Esophagus muscularis mucosa (tissue), 4 donors: ENCODE measurements at regions not wholly inside any gene's neighbourhood (a gene's known extent, or its start where the extent isn't known, plus 50 kb on each side); places are given as distances from the start of the nearest gene placed in this dataset.

ENCODE experiments used
- DNase-seq: peaks from one replicate; pipeline ENCODE4 v3.0.0-alpha.2; 2017; ENCODE audit errors: extremely low spot score
- H3K27ac ChIP-seq, 4 donors: fragments of 200-600 bp; sonication (generic); replicated peaks in 1 of 4; 1 replicate in 3 of 4; 2 replicates in 1 of 4; pipeline ENCODE4 v1.5.1; 2016 to 2019; ENCODE audit warnings: mild to moderate bottlenecking in 1 of 4
- H3K27me3 ChIP-seq, 4 donors: fragments of 200-600 bp; sonication (generic); one replicate each; pipeline versions ENCODE4 v1.5.1 to v1.6.0; 2016 to 2019
- H3K36me3 ChIP-seq, 4 donors: fragments of 200-600 bp; sonication (generic); one replicate each; pipeline ENCODE4 v1.5.1; 2016 to 2019
- H3K4me1 ChIP-seq, 4 donors: fragments of 200-600 bp; sonication (generic); one replicate each; pipeline ENCODE4 v1.5.1; 2016 to 2019
- H3K4me3 ChIP-seq, 4 donors: fragments of 200-600 bp; sonication (generic); 1 replicate in 2 of 4; 2 replicates in 2 of 4; pipeline ENCODE4 v1.5.1; 2016 to 2019; ENCODE audit warnings: mild to moderate bottlenecking in 4 of 4, moderate library complexity in 1 of 4
- H3K9me3 ChIP-seq, 4 donors: fragments of 200-600 bp; sonication (generic); 1 replicate in 3 of 4; 2 replicates in 1 of 4; pipeline ENCODE4 v1.5.1; 2016 to 2019
- EP300 ChIP-seq: sonication (generic); formaldehyde crosslinking; IDR thresholded peaks from one replicate; pipeline ENCODE4 v1.6.1; 2017; ENCODE audit warnings: antibody characterized with exemption
- POLR2A ChIP-seq: fragments of 450-650 bp; IDR thresholded peaks from one replicate; pipeline ENCODE4 v1.6.1; 2017; ENCODE audit warnings: antibody characterized with exemption, moderate library complexity, mild to moderate bottlenecking, low read depth
- POLR2AphosphoS5 ChIP-seq, 2 donors: sonication (generic); formaldehyde crosslinking; IDR thresholded peaks; one replicate each; pipeline ENCODE4 v1.6.1; 2017; ENCODE audit warnings: antibody characterized with exemption in 2 of 2
- WGBS: methylation state at CpG from one replicate; pipeline ENCODE4 v1.1.5; 2018; 5-methylcytosine and 5-hydroxymethylcytosine counted together
- intact Hi-C: fragments of 100-400 bp; cut with DNase I; formaldehyde crosslinking; loops from one replicate; pipeline ENCODE4 v1.15.1; 2023
- TF ChIP-seq, protein P1 (sequence below), 3 experiments: fragments of 200-600 bp in 2 of 3; fragments of 450-650 bp in 1 of 3; sonication (generic) in 2 of 3; IDR thresholded peaks; one replicate each; pipeline ENCODE4 v1.5.1; 2017 to 2019; ENCODE audit warnings: antibody characterized with exemption in 3 of 3, mild to moderate bottlenecking in 2 of 3, moderate library complexity in 1 of 3

DNA sequence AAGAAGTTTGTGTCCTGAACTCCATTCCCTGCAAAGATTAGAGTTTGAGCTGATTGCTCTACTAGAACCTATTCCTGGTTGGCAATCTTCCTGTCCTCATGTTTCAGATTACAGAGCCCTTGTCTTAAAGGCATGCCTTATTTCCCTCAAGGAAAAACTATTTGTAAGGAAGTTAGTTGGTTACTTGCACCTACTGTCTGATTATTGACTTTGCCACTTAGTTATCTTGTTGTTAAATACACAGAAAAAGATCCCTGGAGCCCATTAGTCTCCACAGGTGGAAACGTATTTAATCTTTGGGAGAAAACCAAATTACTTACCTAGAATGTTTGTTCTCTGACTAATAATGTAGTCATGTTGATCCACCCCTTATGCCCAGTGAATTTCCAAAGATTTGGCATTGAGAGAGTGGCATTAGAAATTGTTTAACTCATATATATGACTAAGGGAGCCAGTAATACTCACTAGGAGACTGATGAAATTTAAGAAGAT lies 132.3 kb upstream of the ELL2 start:
- WGBS: 67% methylated on average over 1 of the region's 1 CpG
- Histone ChIP-seq H3K9me3 (no peaks in the 10 kb centered on the region), H3K36me3 (no peaks in the 10 kb centered on the region), H3K27ac (no peak overlapping the region), H3K4me1 (peaks cover 6 to 20% (median 16%) of the 10 kb centered on the region in 4 donors), H3K4me3 (no peak overlapping the region), H3K27me3 (no peaks in the 10 kb centered on the region)
- DNase-seq: no peak
- intact Hi-C loops: no loop called here
- TF ChIP-seq POLR2AphosphoS5 (IDR thresholded peaks at IDR 0.05) (no peak), EP300 (no peak), POLR2A (no peak)
- TF ChIP-seq, protein P1, sequence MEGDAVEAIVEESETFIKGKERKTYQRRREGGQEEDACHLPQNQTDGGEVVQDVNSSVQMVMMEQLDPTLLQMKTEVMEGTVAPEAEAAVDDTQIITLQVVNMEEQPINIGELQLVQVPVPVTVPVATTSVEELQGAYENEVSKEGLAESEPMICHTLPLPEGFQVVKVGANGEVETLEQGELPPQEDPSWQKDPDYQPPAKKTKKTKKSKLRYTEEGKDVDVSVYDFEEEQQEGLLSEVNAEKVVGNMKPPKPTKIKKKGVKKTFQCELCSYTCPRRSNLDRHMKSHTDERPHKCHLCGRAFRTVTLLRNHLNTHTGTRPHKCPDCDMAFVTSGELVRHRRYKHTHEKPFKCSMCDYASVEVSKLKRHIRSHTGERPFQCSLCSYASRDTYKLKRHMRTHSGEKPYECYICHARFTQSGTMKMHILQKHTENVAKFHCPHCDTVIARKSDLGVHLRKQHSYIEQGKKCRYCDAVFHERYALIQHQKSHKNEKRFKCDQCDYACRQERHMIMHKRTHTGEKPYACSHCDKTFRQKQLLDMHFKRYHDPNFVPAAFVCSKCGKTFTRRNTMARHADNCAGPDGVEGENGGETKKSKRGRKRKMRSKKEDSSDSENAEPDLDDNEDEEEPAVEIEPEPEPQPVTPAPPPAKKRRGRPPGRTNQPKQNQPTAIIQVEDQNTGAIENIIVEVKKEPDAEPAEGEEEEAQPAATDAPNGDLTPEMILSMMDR (IDR thresholded peaks at IDR 0.05): no peak

DNA sequence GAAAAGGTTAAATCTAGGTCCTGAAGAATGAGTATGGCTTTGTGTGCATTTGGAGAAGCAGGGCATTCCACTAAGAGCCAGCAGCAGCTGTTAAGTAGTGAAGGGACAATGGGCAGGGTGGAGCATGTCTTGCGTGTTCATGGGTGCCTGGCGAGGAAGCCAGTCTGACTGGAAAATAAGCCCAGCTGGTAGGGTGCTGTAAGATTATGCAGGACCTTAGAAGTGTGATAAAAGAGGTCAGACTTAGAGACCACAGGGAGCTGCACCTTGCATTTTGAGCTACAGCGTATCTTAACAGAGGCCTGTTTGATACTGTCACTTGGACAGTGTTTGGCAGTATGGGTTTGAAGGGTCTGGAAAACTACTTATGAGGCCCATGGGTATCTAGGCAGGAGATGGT lies 131.7 kb upstream of the ELL2 start:
- WGBS: 97% methylated on average over 3 of the region's 3 CpGs
- H3K9me3 ChIP-seq: no peaks in the 10 kb centered on the region

DNA sequence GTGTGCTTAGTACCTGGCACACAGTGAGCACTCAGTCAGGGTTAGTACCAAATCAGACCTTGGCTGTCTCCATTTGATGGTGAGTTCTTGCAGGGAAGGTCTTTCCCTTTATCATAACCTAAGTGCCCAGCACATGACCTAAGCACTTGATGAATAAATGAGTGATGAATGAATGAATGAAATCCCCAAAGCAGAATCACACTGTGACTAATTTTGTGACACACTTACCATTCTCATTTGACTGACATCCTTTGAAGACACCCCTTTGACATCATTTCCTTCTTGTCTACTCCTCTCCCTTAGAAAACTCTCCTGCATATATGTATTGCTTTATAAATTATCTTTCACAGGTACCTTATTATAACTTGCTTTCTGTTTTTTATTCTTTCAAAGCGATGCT lies 130.2 kb upstream of the ELL2 start:
- H3K4me3 ChIP-seq: no peak overlapping the region
- 98% methylated on average over 1 of the region's 1 CpG for WGBS
- intact Hi-C loops: no loop called here

More for the DNA sequence above, 131.7 kb upstream of the ELL2 start:
- Histone ChIP-seq H3K4me3 (no peak overlapping the region), H3K36me3 (no peaks in the 10 kb centered on the region), H3K4me1 (peaks cover 6 to 26% (median 19%) of the 10 kb centered on the region in 4 donors), H3K27ac (no peak overlapping the region), H3K27me3 (no peaks in the 10 kb centered on the region)
- intact Hi-C loops: no loop called here
- TF ChIP-seq, protein P1 (IDR thresholded peaks at IDR 0.05): no peak
- TF ChIP-seq POLR2A: no peak
- no peak for TF ChIP-seq EP300
- TF ChIP-seq POLR2AphosphoS5 (IDR thresholded peaks at IDR 0.05): no peak
- no peak for DNase-seq

DNA sequence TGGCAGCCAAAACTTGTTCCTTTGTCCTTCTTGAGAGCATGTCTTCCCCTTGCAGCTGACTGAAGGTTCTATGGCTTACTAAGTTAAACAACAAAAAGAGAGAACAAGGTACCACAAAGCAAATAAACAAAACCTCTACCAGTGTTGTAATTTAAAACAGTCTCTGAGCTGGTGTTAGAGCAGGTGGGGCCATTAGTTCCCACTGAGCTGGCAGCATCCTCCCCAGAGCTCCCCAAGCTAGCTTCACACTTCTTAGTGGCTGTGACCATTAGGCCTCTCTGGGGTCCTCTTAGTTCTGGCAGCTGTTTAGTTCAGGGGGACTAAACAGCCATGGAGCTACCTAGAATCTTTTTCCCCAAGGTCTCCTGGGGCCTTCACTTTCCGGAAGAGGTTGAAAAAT lies 128.6 kb upstream of the ELL2 start:
- WGBS: 93% methylated on average over 1 of the region's 1 CpG
- no peak for DNase-seq
- no peak overlapping the region for H3K27ac ChIP-seq
- H3K27me3 ChIP-seq: no peaks in the 10 kb centered on the region
- H3K9me3 ChIP-seq: no peaks in the 10 kb centered on the region
- TF ChIP-seq, protein P1 (IDR thresholded peaks at IDR 0.05): no peak
- TF ChIP-seq POLR2A: no peak
- TF ChIP-seq POLR2AphosphoS5 (IDR thresholded peaks at IDR 0.05): no peak
- TF ChIP-seq EP300: no peak
- intact Hi-C loops: no loop called here
- peaks cover 6 to 29% (median 20%) of the 10 kb centered on the region in 4 donors for H3K4me1 ChIP-seq
- H3K36me3 ChIP-seq: no peaks in the 10 kb centered on the region
- no peak overlapping the region for H3K4me3 ChIP-seq

More for the DNA sequence above, 130.2 kb upstream of the ELL2 start:
- H3K27me3 ChIP-seq: no peaks in the 10 kb centered on the region
- no peak for DNase-seq
- no peaks in the 10 kb centered on the region for H3K9me3 ChIP-seq
- H3K36me3 ChIP-seq: no peaks in the 10 kb centered on the region
- no peak overlapping the region for H3K27ac ChIP-seq
- TF ChIP-seq EP300 (no peak), POLR2AphosphoS5 (IDR thresholded peaks at IDR 0.05) (no peak), POLR2A (no peak)
- TF ChIP-seq, protein P1 (IDR thresholded peaks at IDR 0.05): no peak
- H3K4me1 ChIP-seq: peaks cover 6 to 29% (median 20%) of the 10 kb centered on the region in 4 donors
